NOMO-1 (cell line): ENCODE measurements at regions not wholly inside any gene's neighbourhood (a gene's known extent, or its start where the extent isn't known, plus 50 kb on each side); places are given as distances from the start of the nearest gene placed in this dataset.

Experiments
- DNase-seq, 2 experiments: peaks; one replicate each; lab custom pipeline; 2025; ENCODE audit not compliant: unreplicated experiment in 2 of 2; lab: John Stamatoyannopoulos, UW

- no peak for DNase-seq
These were observed 224.6 kb upstream of the RAB4A start for GRCh38 chr1:229046251-229046853.

- no peak for DNase-seq
These were observed 223.6 kb upstream of the RAB4A start for GRCh38 chr1:229047161-229047839.

- no peak for DNase-seq
These were observed 222.9 kb upstream of the RAB4A start for GRCh38 chr1:229047840-229048620.

- DNase-seq = no peak
These were observed 222.0 kb upstream of the RAB4A start for GRCh38 chr1:229048896-229049295.

GRCh38 chr1:229056046-229056445 is 214.9 kb upstream of the RAB4A start:
- DNase-seq = no peak

GRCh38 chr1:229058111-229058561 is 212.8 kb upstream of the RAB4A start:
- no peak for DNase-seq

- no peak for DNase-seq
These were observed 212.2 kb upstream of the RAB4A start for GRCh38 chr1:229058729-229059128.

- no peak for DNase-seq
These were observed 211.0 kb upstream of the RAB4A start for GRCh38 chr1:229059671-229060539.

GRCh38 chr1:229062135-229062534 is 208.8 kb upstream of the RAB4A start:
- no peak for DNase-seq

GRCh38 chr1:229063154-229063773 is 207.6 kb upstream of the RAB4A start:
- no peak for DNase-seq

- no peak for DNase-seq
These were observed 206.4 kb upstream of the RAB4A start for GRCh38 chr1:229064320-229065168.

- no peak for DNase-seq
These were observed 205.3 kb upstream of the RAB4A start for GRCh38 chr1:229065613-229066012.

- DNase-seq = no peak
These were observed 204.3 kb upstream of the RAB4A start for GRCh38 chr1:229066591-229066990.

- DNase-seq = no peak
These were observed 203.4 kb upstream of the RAB4A start for GRCh38 chr1:229067546-229067945.

- DNase-seq = peak; percentile 87 to 97
These were observed 202.5 kb upstream of the RAB4A start for GRCh38 chr1:229068270-229068987.

- DNase-seq = no peak
These were observed 201.7 kb upstream of the RAB4A start for GRCh38 chr1:229069176-229069575.

GRCh38 chr1:229070168-229070567 is 200.7 kb upstream of the RAB4A start:
- DNase-seq = no peak

- no peak for DNase-seq
These were observed 197.7 kb upstream of the RAB4A start for GRCh38 chr1:229073251-229073650.

GRCh38 chr1:229075217-229075616 is 195.7 kb upstream of the RAB4A start:
- no peak for DNase-seq
